Smooth muscle cell (in vitro differentiated cells): ENCODE measurements at regions not wholly inside any gene's neighbourhood (a gene's known extent, or its start where the extent isn't known, plus 50 kb on each side); places are given as distances from the start of the nearest gene placed in this dataset.

Experiments
- DNase-seq: peaks from one replicate; lab custom pipeline; 2025; ENCODE audit not compliant: unreplicated experiment; lab: John Stamatoyannopoulos, UW
- H2AFZ ChIP-seq: fragments of 200-600 bp; sonication (generic); 2 replicates; pipeline ENCODE4 v1.6.0; 2016; ENCODE audit warnings: antibody characterized with exemption, low read depth, mild to moderate bottlenecking
- H3F3A ChIP-seq: fragments of 200-600 bp; sonication (generic); 2 replicates; pipeline ENCODE4 v1.6.0; 2017; ENCODE audit warnings: antibody characterized with exemption, low read depth
- H3K27ac ChIP-seq: fragments of 200-600 bp; sonication (generic); 2 replicates; pipeline ENCODE4 v1.5.1; 2016; ENCODE audit warnings: low read depth, mild to moderate bottlenecking
- H3K27me3 ChIP-seq: fragments of 200-600 bp; sonication (generic); 2 replicates; pipeline ENCODE4 v1.6.1; 2016; ENCODE audit warnings: low read depth, mild to moderate bottlenecking
- H3K36me3 ChIP-seq: fragments of 200-600 bp; sonication (generic); 2 replicates; pipeline ENCODE4 v1.5.1; 2016; ENCODE audit warnings: low read depth
- H3K4me1 ChIP-seq: fragments of 200-600 bp; sonication (generic); 2 replicates; pipeline ENCODE4 v1.5.1; 2016; ENCODE audit warnings: low read depth
- H3K4me2 ChIP-seq: fragments of 200-600 bp; sonication (generic); 2 replicates; pipeline ENCODE4 v1.6.0; 2016; ENCODE audit warnings: mild to moderate bottlenecking
- H3K4me3 ChIP-seq: fragments of 200-600 bp; sonication (generic); 2 replicates; pipeline ENCODE4 v1.5.1; 2016; ENCODE audit warnings: mild to moderate bottlenecking
- H3K79me2 ChIP-seq: fragments of 200-600 bp; sonication (generic); 2 replicates; pipeline ENCODE4 v1.6.0; 2016; ENCODE audit warnings: low read depth, mild to moderate bottlenecking
- H3K9ac ChIP-seq: fragments of 200-600 bp; sonication (generic); 2 replicates; pipeline ENCODE4 v1.6.0; 2016; ENCODE audit warnings: low read depth
- H3K9me3 ChIP-seq: fragments of 200-600 bp; sonication (generic); replicated peaks from 2 replicates; pipeline ENCODE4 v1.5.1; 2016; ENCODE audit warnings: low read depth
- H4K20me1 ChIP-seq: fragments of 200-600 bp; sonication (generic); 2 replicates; pipeline ENCODE4 v1.6.0; 2016; ENCODE audit warnings: low read depth
- WGBS: methylation state at CpG from one replicate; pipeline ENCODE4 v1.1.7; 2016; ENCODE audit warnings: low lambda C conversion rate; 5-methylcytosine and 5-hydroxymethylcytosine counted together
- TF ChIP-seq, protein P1 (sequence below): fragments of 200-600 bp; sonication (generic); IDR thresholded peaks from 2 replicates; pipeline ENCODE4 v1.5.1; 2017; ENCODE audit warnings: borderline replicate concordance, mild to moderate bottlenecking, antibody characterized with exemption; ENCODE audit not compliant: insufficient read depth, poor library complexity, severe bottlenecking

DNA sequence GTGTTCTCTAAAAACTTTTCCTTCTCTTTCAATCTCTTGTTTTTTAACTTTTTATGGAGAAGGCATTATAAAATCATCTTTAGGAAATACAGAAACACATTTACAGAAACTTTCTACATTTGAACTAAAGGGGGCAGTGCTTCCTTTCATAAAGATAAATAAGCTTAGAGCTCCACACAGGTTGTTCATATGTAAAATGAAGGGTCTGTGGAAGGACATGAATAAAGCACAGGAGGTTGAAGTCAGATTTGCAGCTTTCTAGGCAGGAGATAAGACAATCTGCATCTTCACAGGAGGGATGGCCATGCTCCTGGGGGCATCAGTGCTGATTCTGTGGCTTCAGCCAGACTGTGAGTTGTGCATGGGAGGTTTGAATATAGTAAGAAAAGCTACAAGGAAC, 426.0 kb downstream of the DAD1 start:
- H4K20me1 ChIP-seq: no peaks in the 10 kb centered on the region
- no peaks in the 10 kb centered on the region for H3K4me1 ChIP-seq
- no peak for DNase-seq
- no peak overlapping the region for H2AFZ ChIP-seq
- no peak overlapping the region for H3K4me3 ChIP-seq
- H3K9ac ChIP-seq: no peak overlapping the region
- no peak overlapping the region for H3K4me2 ChIP-seq
- no peaks in the 10 kb centered on the region for H3K79me2 ChIP-seq
- no peaks in the 10 kb centered on the region for H3K27me3 ChIP-seq
- no peaks in the 10 kb centered on the region for H3K36me3 ChIP-seq
- no peaks in the 10 kb centered on the region for H3K9me3 ChIP-seq
- H3F3A ChIP-seq: no peaks in the 10 kb centered on the region
- TF ChIP-seq, protein P1, sequence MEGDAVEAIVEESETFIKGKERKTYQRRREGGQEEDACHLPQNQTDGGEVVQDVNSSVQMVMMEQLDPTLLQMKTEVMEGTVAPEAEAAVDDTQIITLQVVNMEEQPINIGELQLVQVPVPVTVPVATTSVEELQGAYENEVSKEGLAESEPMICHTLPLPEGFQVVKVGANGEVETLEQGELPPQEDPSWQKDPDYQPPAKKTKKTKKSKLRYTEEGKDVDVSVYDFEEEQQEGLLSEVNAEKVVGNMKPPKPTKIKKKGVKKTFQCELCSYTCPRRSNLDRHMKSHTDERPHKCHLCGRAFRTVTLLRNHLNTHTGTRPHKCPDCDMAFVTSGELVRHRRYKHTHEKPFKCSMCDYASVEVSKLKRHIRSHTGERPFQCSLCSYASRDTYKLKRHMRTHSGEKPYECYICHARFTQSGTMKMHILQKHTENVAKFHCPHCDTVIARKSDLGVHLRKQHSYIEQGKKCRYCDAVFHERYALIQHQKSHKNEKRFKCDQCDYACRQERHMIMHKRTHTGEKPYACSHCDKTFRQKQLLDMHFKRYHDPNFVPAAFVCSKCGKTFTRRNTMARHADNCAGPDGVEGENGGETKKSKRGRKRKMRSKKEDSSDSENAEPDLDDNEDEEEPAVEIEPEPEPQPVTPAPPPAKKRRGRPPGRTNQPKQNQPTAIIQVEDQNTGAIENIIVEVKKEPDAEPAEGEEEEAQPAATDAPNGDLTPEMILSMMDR: no peak
- no peak overlapping the region for H3K27ac ChIP-seq

DNA sequence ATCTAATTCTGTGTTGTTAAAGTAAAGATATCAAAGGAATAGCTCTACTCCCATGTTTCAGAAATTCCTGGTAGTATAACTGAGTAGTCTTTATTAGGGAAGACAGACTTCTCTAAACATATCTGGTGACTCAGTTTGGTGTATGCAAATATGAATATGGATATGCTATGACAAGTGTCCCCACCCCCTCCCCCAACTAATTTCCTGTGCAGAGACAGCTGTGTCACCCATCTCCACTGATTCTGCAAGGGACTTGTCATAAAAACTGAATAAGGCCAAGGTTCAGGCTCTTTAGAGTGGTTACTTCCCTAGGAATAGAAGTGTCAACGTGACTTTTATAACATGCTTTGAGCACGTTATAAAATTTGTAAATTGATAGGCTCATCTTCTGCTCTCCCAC, 429.1 kb downstream of the DAD1 start:
- WGBS: 86% methylated on average over 2 of the region's 2 CpGs
- Histone ChIP-seq H4K20me1 (no peaks in the 10 kb centered on the region), H3K27me3 (no peaks in the 10 kb centered on the region), H2AFZ (no peak overlapping the region), H3K4me1 (no peaks in the 10 kb centered on the region), H3K36me3 (no peaks in the 10 kb centered on the region), H3K4me3 (no peak overlapping the region), H3K4me2 (no peak overlapping the region), H3K27ac (no peak overlapping the region), H3F3A (no peaks in the 10 kb centered on the region), H3K9ac (no peak overlapping the region), H3K79me2 (no peaks in the 10 kb centered on the region), H3K9me3 (no peaks in the 10 kb centered on the region)
- DNase-seq: no peak
- TF ChIP-seq, protein P1: no peak

DNA sequence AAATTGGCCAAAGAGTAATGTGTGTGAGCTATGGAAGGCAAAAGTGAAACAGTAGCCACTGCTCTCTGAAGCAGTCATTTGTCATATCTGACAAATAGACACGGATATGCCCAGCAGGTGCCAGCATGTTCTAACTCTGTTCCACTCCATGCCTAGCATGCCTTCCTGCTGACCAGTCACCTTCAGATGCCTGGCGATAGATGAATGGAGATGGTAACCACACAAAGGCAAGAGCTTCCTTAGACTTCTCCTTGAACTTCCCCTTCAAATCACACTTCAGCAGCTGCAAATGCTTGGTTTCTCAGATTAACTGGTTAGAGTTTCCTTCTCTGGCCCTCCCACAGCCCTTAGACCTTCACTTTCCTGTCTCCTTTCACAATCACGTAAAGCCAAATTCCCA, 429.9 kb downstream of the DAD1 start:
- H2AFZ ChIP-seq: no peak overlapping the region
- 71% methylated on average over 3 of the region's 3 CpGs for WGBS
- DNase-seq: no peak
- H3K4me3 ChIP-seq: no peak overlapping the region
- TF ChIP-seq, protein P1: no peak
- no peaks in the 10 kb centered on the region for H3F3A ChIP-seq
- no peak overlapping the region for H3K4me2 ChIP-seq
- no peak overlapping the region for H3K9ac ChIP-seq
- no peaks in the 10 kb centered on the region for H3K9me3 ChIP-seq
- no peak overlapping the region for H3K27ac ChIP-seq
- H3K27me3 ChIP-seq: no peaks in the 10 kb centered on the region
- H3K79me2 ChIP-seq: no peaks in the 10 kb centered on the region
- no peaks in the 10 kb centered on the region for H4K20me1 ChIP-seq
- H3K4me1 ChIP-seq: no peaks in the 10 kb centered on the region
- no peaks in the 10 kb centered on the region for H3K36me3 ChIP-seq

DNA sequence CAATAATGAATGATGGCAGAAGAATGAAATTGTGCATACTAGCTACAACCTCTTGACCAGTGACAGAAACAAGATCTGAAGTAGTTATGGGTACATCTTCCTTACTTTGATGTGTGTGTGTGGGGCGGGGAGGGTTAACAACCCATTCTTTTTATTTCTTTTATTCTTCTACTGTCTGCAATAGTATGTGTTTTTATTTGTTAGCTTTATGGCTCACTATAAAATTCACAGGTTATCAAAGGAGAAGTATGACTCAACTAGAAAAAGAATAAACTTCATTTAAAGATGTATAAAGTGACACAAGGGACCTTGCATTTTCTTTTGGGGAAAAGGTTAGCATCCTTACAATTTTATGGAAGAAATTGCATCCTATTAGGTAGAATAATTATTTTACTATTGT, 430.5 kb downstream of the DAD1 start:
- Histone ChIP-seq H3K27me3 (no peaks in the 10 kb centered on the region), H3K4me2 (no peak overlapping the region), H3K9ac (no peak overlapping the region), H3F3A (no peaks in the 10 kb centered on the region), H3K36me3 (no peaks in the 10 kb centered on the region), H3K27ac (no peak overlapping the region), H3K4me1 (no peaks in the 10 kb centered on the region), H3K9me3 (no peaks in the 10 kb centered on the region), H4K20me1 (no peaks in the 10 kb centered on the region), H3K79me2 (no peaks in the 10 kb centered on the region), H2AFZ (no peak overlapping the region), H3K4me3 (no peak overlapping the region)
- TF ChIP-seq, protein P1: no peak
- 96% methylated on average over 1 of the region's 1 CpG for WGBS
- no peak for DNase-seq
